ENCODE measurements at regions not wholly inside any gene's neighbourhood (a gene's known extent, or its start where the extent isn't known, plus 50 kb on each side); places are given as distances from the start of the nearest gene placed in this dataset.

GRCh38 chr15:38048001-38048455, 113.6 kb downstream of the TMCO5A start:
- DNase-seq = no peak

GRCh38 chr15:38049891-38050290, 115.5 kb downstream of the TMCO5A start:
- DNase-seq = no peak

- DNase-seq = no peak
Observed at GRCh38 chr15:38050529-38051448, 116.3 kb downstream of the TMCO5A start.

GRCh38 chr15:38053205-38053604, 118.8 kb downstream of the TMCO5A start:
- no peak for DNase-seq

GRCh38 chr15:38053776-38054175, 119.3 kb downstream of the TMCO5A start:
- DNase-seq = no peak

GRCh38 chr15:38054488-38054887, 120.0 kb downstream of the TMCO5A start:
- DNase-seq = no peak

- no peak for DNase-seq
Observed at GRCh38 chr15:38058596-38059075, 124.2 kb downstream of the TMCO5A start.

- DNase-seq = no peak
Observed at GRCh38 chr15:38059665-38060064, 125.2 kb downstream of the TMCO5A start.

GRCh38 chr15:38061856-38062649, 127.6 kb downstream of the TMCO5A start:
- no peak for DNase-seq

- DNase-seq = no peak
Observed at GRCh38 chr15:38062696-38063095, 128.3 kb downstream of the TMCO5A start.

GRCh38 chr15:38065721-38066345, 131.4 kb downstream of the TMCO5A start:
- DNase-seq = no peak

- no peak for DNase-seq
Observed at GRCh38 chr15:38066612-38067011, 132.2 kb downstream of the TMCO5A start.

GRCh38 chr15:38068626-38069391, 134.4 kb downstream of the TMCO5A start:
- peak in 1 of 2 donors; percentile 4 for DNase-seq

GRCh38 chr15:38069511-38070011, 135.1 kb downstream of the TMCO5A start:
- no peak for DNase-seq

- DNase-seq = no peak
Observed at GRCh38 chr15:38070778-38071177, 136.3 kb downstream of the TMCO5A start.

GRCh38 chr15:38071211-38071972, 137.0 kb downstream of the TMCO5A start:
- DNase-seq = no peak

GRCh38 chr15:38072007-38072347, 137.5 kb downstream of the TMCO5A start:
- DNase-seq = no peak

GRCh38 chr15:38072348-38073177, 138.1 kb downstream of the TMCO5A start:
- peak in 1 of 2 donors; percentile 6 for DNase-seq

GRCh38 chr15:38073178-38073946, 138.9 kb downstream of the TMCO5A start:
- DNase-seq = no peak

GRCh38 chr15:38074029-38074428, 139.6 kb downstream of the TMCO5A start:
- DNase-seq = no peak

Data from activated CD4-positive, alpha-beta T cell treated with anti-CD3 and anti-CD28 coated beads for 4 hours (primary cell).